Chondrocyte (in vitro differentiated cells): ENCODE measurements at regions not wholly inside any gene's neighbourhood (a gene's known extent, or its start where the extent isn't known, plus 50 kb on each side); places are given as distances from the start of the nearest gene placed in this dataset.
"Not testable (repeated sequence)": the region's sequence is repeated elsewhere in the genome, so short reads cannot be mapped to it uniquely, and the experiment has no call there.

ENCODE experiments used
- DNase-seq: peaks from one replicate; pipeline ENCODE4 v3.0.0; 2021; ENCODE audit warnings: mixed read lengths, low spot score
- H3K27ac Mint-ChIP-seq: one replicate; pipeline ENCODE4 v1.8.0; 2021; ENCODE audit warnings: mild to moderate bottlenecking, moderate library complexity, mixed read lengths; ENCODE audit not compliant: unreplicated experiment
- H3K27me3 Mint-ChIP-seq: 2 replicates; pipeline ENCODE4 v1.8.0; 2021; ENCODE audit warnings: low read depth, mixed read lengths
- H3K36me3 Mint-ChIP-seq: 2 replicates; pipeline ENCODE4 v1.8.0; 2021; ENCODE audit warnings: low read depth, mixed read lengths
- H3K4me1 Mint-ChIP-seq: 2 replicates; pipeline ENCODE4 v1.8.0; 2021; ENCODE audit warnings: low read depth, mild to moderate bottlenecking, mixed read lengths
- H3K4me3 Mint-ChIP-seq: one replicate; pipeline ENCODE4 v1.8.0; 2021; ENCODE audit warnings: mild to moderate bottlenecking, moderate library complexity, mixed read lengths; ENCODE audit not compliant: unreplicated experiment
- H3K9me3 Mint-ChIP-seq: 2 replicates; pipeline ENCODE4 v1.8.0; 2021; ENCODE audit warnings: low read depth, mixed read lengths
- CTCF ChIP-seq: fragments of 200-600 bp; sonication (generic); IDR thresholded peaks from 2 replicates; pipeline ENCODE4 v1.5.0; 2021; ENCODE audit warnings: antibody characterized with exemption, mild to moderate bottlenecking, moderate library complexity

GRCh38 chr2:56040834-56041233 lies 117.3 kb upstream of the EFEMP1 start:
- no peaks in the 10 kb centered on the region for H3K9me3 Mint-ChIP-seq
- no peaks in the 10 kb centered on the region for H3K4me1 Mint-ChIP-seq
- H3K27ac Mint-ChIP-seq, result no peak overlapping the region
- H3K36me3 Mint-ChIP-seq, result no peaks in the 10 kb centered on the region
- no peak overlapping the region for H3K4me3 Mint-ChIP-seq
- DNase-seq, result no peak
- TF ChIP-seq CTCF, result no peak
- H3K27me3 Mint-ChIP-seq, result peaks cover 5% of the 10 kb centered on the region

- Mint-ChIP-seq H3K27me3 (peaks cover 6% of the 10 kb centered on the region), H3K27ac (no peak overlapping the region), H3K36me3 (no peaks in the 10 kb centered on the region), H3K4me1 (no peaks in the 10 kb centered on the region), H3K4me3 (no peak overlapping the region), H3K9me3 (no peaks in the 10 kb centered on the region)
- TF ChIP-seq CTCF, result no peak
- no peak for DNase-seq
Measured at GRCh38 chr2:56047136-56047535, 123.6 kb upstream of the EFEMP1 start.

- TF ChIP-seq CTCF, result no peak
- H3K36me3 Mint-ChIP-seq, result no peaks in the 10 kb centered on the region
- no peak overlapping the region for H3K27ac Mint-ChIP-seq
- H3K27me3 Mint-ChIP-seq, result peaks cover 6% of the 10 kb centered on the region
- DNase-seq, result no peak
- H3K4me1 Mint-ChIP-seq, result no peaks in the 10 kb centered on the region
- no peak overlapping the region for H3K4me3 Mint-ChIP-seq
- H3K9me3 Mint-ChIP-seq, result no peaks in the 10 kb centered on the region
Measured at GRCh38 chr2:56049233-56049845, 125.8 kb upstream of the EFEMP1 start.

- H3K36me3 Mint-ChIP-seq, result no peaks in the 10 kb centered on the region
- peaks cover 6% of the 10 kb centered on the region for H3K27me3 Mint-ChIP-seq
- H3K4me1 Mint-ChIP-seq, result no peaks in the 10 kb centered on the region
- H3K27ac Mint-ChIP-seq, result no peak overlapping the region
- H3K9me3 Mint-ChIP-seq, result peaks cover 16% of the 10 kb centered on the region
- H3K4me3 Mint-ChIP-seq, result no peak overlapping the region
- no peak for DNase-seq
- no peak for TF ChIP-seq CTCF
Measured at GRCh38 chr2:56053679-56054078, 130.1 kb upstream of the EFEMP1 start.

GRCh38 chr2:56055405-56055804 lies 128.4 kb upstream of the CCDC85A start:
- H3K36me3 Mint-ChIP-seq, result no peaks in the 10 kb centered on the region
- H3K27me3 Mint-ChIP-seq, result no peaks in the 10 kb centered on the region
- no peak for TF ChIP-seq CTCF
- no peak overlapping the region for H3K27ac Mint-ChIP-seq
- DNase-seq, result no peak
- H3K4me1 Mint-ChIP-seq, result no peaks in the 10 kb centered on the region
- peaks cover 25% of the 10 kb centered on the region for H3K9me3 Mint-ChIP-seq
- no peak overlapping the region for H3K4me3 Mint-ChIP-seq

- not testable (repeated sequence) for H3K4me1 Mint-ChIP-seq, H3K27me3 Mint-ChIP-seq, H3K27ac Mint-ChIP-seq, H3K4me3 Mint-ChIP-seq, DNase-seq, H3K36me3 Mint-ChIP-seq
- peaks cover 50% of the 10 kb centered on the region for H3K9me3 Mint-ChIP-seq
Measured at GRCh38 chr2:56061327-56061726, 122.5 kb upstream of the CCDC85A start.
